Kidney (tissue), 13 donors: ENCODE measurements at regions not wholly inside any gene's neighbourhood (a gene's known extent, or its start where the extent isn't known, plus 50 kb on each side); places are given as distances from the start of the nearest gene placed in this dataset.

Experiments
- DNase-seq, 5 donors: peaks; one replicate each; pipeline ENCODE4 v3.0.0-alpha.2; 2013 to 2020
- FAIRE-seq: peaks from 2 replicates; lab custom pipeline; 2012; peaks lifted over from hg19 to GRCh38; lab: Jason Lieb, UNC
- H3K27ac ChIP-seq, 2 donors: one replicate each; pipeline ENCODE4 v1.7.0; 2013; ENCODE audit warnings: low read depth in 2 of 2, low read length in 2 of 2, inconsistent platforms in 1 of 2
- H3K27me3 ChIP-seq: one replicate; pipeline ENCODE4 v1.7.1; 2013; ENCODE audit warnings: low read length, inconsistent platforms; ENCODE audit not compliant: control insufficient read depth, insufficient read depth
- H3K36me3 ChIP-seq, 3 donors: one replicate each; pipeline versions ENCODE4 v1.7.0 to v1.7.1; 2013; ENCODE audit warnings: low read length in 3 of 3, control low read depth in 1 of 3, inconsistent platforms in 1 of 3; ENCODE audit not compliant: insufficient read depth in 3 of 3, control insufficient read depth in 2 of 3
- H3K4me1 ChIP-seq, 3 donors: one replicate each; pipeline versions ENCODE4 v1.7.0 to v1.7.1; 2013; ENCODE audit warnings: low read length in 3 of 3, inconsistent platforms in 1 of 3, low read depth in 1 of 3; ENCODE audit not compliant: control insufficient read depth in 2 of 3, insufficient read depth in 2 of 3
- H3K4me3 ChIP-seq, 3 donors: one replicate each; pipeline versions ENCODE4 v1.7.0 to v1.8.1; 2013; ENCODE audit warnings: low read length in 3 of 3, control low read depth in 1 of 3, inconsistent platforms in 1 of 3
- H3K9ac ChIP-seq, 3 donors: one replicate each; pipeline versions ENCODE4 v1.7.0 to v1.7.1; 2013; ENCODE audit warnings: low read length in 3 of 3, control low read depth in 1 of 3, inconsistent platforms in 1 of 3
- H3K9me3 ChIP-seq, 3 donors: one replicate each; pipeline versions ENCODE4 v1.7.0 to v1.7.1; 2013; ENCODE audit warnings: low read length in 3 of 3, control low read depth in 1 of 3, inconsistent platforms in 1 of 3; ENCODE audit not compliant: control insufficient read depth in 2 of 3, insufficient read depth in 1 of 3
- intact Hi-C: fragments of 100-400 bp; cut with DNase I; formaldehyde crosslinking; loops from one replicate; pipeline ENCODE4 v1.11.1; 2022
- TF ChIP-seq, protein P1 (sequence below): IDR thresholded peaks from 3 replicates; pipeline ENCODE4 v1.5.1; 2012; ENCODE audit warnings: mild to moderate bottlenecking, moderate library complexity, borderline replicate concordance; ENCODE audit not compliant: insufficient read depth; ENCODE audit errors: extremely low read depth
- donor health status: control.
- donor health status: control.
- donor health status: control.
- donor health status: control.
- donor health status: control.
- donor health status: DM: yes; HTN: yes; CAD: no.
- donor health status: Normal renal cell carcinoma (clear cell type).

DNA sequence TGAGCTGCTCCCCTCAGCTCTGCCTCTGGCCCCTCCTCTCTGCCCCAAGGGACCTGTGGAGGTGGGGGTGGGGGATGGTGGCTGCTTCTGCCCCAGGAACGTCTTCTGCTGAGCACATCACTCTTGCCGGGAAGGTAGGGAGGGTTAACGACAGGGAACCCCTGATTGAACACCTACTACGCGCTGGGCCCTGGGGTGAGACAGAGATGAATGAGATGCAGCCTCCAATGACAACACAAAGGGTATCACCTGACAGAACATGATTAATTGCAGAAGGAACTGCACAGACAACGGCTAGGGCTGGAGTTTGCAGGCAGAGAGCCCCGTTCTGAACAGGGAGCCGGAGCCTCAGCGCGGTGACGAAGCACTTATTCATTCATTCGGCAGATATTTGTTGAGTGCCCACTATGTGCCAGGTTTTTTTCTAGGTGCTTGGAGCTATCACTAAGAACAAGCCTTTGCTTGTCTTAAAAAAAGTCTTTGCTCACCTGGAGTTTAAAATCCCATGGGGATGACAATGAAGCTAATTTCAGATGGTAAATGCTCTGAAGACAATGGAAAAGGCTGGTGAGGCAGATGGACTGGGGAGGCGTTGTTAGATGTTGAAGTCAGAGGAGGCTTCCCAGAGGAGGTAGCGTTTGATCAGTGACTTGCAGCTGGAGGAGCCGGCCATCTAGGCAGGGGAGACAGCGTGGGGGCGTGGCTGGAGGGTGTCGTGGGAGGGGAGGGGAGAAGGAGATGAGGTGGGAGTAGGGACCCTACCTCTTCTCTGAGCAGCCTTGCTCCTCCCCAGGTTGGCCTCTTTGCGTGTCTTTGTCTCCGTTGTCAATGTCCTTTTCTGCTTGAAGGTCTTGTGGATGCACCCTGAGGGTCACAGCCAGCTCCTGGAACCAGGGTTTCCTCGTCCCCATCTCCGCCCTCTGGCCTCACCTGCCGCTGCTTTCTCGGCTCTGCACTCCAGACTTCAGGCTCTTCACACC lies 103.1 kb upstream of the CSF3R start:
- FAIRE-seq = no peak
- Histone ChIP-seq H3K4me1 (no peaks in the 10 kb centered on the region), H3K4me3 (no peak overlapping the region), H3K27ac (no peak overlapping the region), H3K27me3 (no peaks in the 10 kb centered on the region), H3K9ac (no peak overlapping the region), H3K36me3 (no peaks in the 10 kb centered on the region), H3K9me3 (no peaks in the 10 kb centered on the region)
- peak in 3 of 5 donors; percentile 25 to 59 (median 34) for DNase-seq
- intact Hi-C loops = no loop called here
- TF ChIP-seq, protein P1, sequence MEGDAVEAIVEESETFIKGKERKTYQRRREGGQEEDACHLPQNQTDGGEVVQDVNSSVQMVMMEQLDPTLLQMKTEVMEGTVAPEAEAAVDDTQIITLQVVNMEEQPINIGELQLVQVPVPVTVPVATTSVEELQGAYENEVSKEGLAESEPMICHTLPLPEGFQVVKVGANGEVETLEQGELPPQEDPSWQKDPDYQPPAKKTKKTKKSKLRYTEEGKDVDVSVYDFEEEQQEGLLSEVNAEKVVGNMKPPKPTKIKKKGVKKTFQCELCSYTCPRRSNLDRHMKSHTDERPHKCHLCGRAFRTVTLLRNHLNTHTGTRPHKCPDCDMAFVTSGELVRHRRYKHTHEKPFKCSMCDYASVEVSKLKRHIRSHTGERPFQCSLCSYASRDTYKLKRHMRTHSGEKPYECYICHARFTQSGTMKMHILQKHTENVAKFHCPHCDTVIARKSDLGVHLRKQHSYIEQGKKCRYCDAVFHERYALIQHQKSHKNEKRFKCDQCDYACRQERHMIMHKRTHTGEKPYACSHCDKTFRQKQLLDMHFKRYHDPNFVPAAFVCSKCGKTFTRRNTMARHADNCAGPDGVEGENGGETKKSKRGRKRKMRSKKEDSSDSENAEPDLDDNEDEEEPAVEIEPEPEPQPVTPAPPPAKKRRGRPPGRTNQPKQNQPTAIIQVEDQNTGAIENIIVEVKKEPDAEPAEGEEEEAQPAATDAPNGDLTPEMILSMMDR = no peak

DNA sequence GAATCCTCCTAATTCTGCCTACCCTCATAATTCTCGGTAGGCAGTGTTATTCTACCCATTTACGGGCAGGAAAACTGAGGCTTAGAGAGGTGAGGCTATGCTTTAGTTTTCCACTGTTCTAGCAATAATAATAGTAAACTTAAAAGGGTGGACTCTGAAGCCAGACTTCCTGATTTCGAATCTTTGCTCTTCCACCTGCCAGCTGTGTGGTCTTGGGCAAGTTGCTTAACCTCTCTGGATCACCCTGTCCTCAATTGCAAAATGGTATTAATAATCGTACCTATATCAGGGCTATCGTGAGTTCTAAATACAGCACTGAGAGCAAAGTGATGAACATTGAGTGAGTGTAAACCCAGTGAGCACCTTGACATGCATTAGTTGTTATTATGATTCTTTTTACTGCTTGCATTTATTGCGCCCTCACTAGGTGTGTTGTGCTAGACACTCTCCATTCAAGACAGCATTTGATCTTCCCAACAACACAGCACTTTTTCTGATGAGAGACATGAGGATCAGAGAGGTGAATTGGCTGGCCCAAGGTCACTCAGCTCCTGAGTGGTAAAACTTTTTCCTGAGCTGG lies 102.3 kb upstream of the CSF3R start:
- TF ChIP-seq, protein P1 = no peak
- intact Hi-C loops = no loop called here
- no peaks in the 10 kb centered on the region for H3K27me3 ChIP-seq
- FAIRE-seq (no peak), DNase-seq (no peak)
- H3K9me3 ChIP-seq = no peaks in the 10 kb centered on the region
- no peak overlapping the region for H3K27ac ChIP-seq
- H3K36me3 ChIP-seq = no peaks in the 10 kb centered on the region
- H3K4me1 ChIP-seq = no peaks in the 10 kb centered on the region
- H3K4me3 ChIP-seq = no peak overlapping the region
- no peak overlapping the region for H3K9ac ChIP-seq

DNA sequence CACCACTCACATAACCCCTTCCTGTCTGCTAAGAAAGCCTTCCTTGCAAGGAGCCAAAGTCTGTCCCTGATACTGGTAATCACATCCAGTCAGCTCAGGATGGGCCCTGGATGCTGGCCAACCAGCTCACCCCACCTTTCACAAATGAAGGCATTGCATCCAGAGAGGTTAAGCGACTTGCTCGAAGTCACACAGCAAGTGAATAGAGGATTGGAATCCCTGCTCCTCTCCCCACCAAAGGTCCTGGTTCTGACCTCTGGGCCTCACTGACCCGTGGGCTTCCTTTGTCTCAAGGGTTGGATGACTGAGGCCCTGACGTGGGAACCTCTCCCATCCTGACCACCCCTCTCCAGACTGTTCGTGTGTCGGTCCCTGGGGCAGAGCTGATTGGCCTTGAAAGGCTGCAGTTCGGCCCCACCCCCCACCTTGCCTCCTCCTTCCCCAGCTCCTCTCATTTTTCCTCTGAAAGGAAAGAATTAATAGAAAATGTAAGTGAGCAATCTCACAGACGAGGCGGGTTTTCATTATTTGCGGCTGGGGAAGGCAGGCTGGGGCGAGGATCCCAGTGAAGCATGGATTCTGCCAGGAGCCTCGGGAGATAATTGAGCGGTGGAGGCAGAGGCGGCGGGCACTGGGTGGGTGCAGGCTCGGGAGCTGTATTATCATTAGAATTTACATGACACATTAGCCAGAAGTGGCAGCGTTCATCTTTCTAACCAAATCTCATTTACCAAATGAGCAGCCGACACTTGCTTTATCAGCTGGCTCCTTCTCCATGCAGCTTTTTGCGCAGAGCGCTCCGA lies 101.5 kb upstream of the CSF3R start:
- FAIRE-seq = no peak
- no peaks in the 10 kb centered on the region for H3K27me3 ChIP-seq

More for the DNA sequence above, 101.5 kb upstream of the CSF3R start:
- Histone ChIP-seq H3K27ac (no peak overlapping the region), H3K9me3 (no peaks in the 10 kb centered on the region), H3K9ac (no peak overlapping the region), H3K36me3 (no peaks in the 10 kb centered on the region), H3K4me3 (no peak overlapping the region), H3K4me1 (no peaks in the 10 kb centered on the region)
- no peak for DNase-seq
- TF ChIP-seq, protein P1 = no peak
- intact Hi-C loops = no loop called here
